ENCODE measurements at regions not wholly inside any gene's neighbourhood (a gene's known extent, or its start where the extent isn't known, plus 50 kb on each side); places are given as distances from the start of the nearest gene placed in this dataset.
"Not testable (repeated sequence)": the region's sequence is repeated elsewhere in the genome, so short reads cannot be mapped to it uniquely, and the experiment has no call there.

GRCh38 chr12:4191149-4191548 lies 82.4 kb upstream of the CCND2 start:
- no peak for DNase-seq

DNA sequence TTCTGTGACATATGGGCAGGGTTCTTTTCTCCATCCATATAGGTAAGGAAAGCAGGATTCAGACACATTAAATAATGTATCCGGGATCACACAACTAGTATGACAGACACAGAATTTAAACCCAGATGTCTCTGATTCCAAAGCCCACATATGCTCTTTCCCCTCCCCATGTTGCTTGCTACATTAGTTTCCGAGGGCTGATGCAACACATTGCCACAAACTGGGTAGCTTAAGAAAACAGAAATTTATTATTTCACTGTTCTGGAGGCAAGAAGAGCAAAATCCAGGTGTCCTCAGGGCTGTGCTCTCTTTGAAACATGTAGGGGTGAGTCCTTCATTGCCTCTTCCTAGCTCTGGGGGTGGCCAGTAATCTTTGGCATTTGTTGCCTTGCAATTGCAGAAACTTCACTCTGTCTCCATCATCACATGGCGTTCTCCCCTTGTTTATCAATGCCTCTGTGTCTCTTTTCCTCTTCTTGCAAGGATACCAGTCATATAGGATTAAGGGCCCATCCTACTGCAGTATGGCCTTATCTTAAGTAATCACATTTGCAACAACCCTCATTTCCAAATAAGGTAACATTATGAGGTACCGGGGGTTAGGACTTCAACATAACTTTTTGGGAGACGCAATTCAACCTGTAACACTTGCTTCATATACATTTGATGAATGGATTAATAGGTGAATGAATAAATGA lies 83.0 kb upstream of the CCND2 start:
- no peak for DNase-seq

DNA sequence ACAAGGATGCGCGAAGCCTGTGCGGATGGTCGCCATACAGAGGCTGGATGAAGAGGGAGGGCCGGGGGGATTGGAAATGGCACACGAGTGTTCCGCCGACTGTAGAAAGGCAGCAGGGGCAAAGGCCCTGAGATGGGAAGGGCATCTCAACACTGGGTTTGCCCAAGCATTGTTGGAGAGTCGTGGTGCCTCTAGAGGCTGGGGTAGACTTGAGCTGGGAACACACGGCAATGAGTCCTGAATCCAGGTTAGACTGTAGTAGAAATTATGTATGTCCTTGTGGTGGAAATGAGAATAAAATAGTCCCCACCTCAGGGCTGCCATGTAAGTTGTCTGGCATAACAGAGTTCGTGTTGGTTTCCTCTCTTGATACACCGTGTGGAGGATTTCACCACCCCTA lies 83.8 kb upstream of the CCND2 start:
- DNase-seq: no peak

GRCh38 chr12:4187916-4188315 lies 85.6 kb upstream of the CCND2 start:
- no peak for DNase-seq

DNA sequence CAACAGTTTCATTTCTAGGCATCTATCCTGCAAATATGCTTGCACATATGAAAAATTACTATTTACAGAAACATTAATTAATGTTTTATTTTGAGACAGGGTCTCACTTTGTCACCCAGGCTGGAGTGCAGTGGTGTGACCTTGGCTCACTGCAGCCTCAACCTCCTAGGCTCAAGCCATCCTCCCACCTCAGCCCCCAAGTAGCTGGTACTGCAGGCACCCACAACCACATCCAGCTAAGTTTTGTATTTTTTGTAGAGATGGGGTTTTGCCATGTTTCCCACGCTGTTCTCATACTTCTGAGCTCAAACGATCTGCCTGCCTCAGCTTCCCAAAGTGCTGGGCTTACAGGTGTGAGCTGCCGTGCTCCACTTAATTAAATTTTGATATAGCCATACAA lies 86.2 kb upstream of the CCND2 start:
- DNase-seq: not testable (repeated sequence)

DNA sequence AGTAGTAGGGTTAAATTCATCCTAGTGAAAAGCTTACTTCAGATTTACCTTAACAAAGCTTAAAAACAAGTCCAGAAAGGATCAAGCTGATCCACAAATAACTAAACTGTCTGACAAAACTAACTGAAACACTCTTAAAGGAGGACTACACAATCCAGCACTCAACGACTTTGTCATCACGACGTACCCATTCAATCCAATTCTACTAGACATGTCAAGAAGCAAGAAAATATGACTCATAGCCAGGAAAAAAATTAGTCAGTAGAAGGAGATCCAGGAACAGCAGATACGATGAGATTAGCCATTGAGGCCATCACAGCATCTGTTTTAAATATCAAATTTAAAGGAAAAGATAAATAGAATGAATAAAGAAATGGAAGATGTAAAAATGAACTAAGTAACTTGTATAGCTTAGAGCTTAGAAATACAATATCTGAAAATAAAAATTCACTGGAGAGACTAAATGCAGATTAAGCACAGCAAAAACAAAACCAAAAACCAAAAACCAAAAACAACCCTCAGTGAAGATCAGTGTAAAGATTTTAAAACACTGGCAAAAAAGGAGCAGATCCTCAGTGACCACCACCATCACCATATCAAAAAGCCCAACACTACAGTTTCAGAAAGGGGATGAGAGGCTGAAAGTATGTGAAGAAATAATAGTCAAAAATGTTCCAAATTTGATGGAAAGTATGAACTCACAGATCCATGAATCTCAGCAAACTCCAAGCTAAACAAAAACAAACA lies 95.0 kb upstream of the CCND2 start:
- DNase-seq: no peak

DNA sequence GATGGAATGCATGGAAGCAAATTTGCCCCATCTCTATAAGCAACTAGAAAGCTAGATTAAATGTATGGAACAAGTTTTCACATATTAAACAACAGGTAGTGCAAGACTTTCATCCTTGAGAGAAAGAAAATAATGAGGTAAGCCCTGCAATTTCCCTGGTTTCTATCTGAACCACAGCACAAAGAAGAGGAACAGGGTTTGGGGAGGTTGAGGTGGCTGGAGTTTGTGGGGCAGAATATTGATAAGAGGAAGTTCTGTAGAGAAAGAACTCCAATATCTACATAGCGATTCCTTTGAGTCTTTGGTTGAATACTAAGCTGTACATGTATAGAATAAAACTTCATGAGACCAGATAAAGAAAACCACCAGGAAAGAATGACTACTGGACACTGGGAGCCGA lies 96.3 kb upstream of the CCND2 start:
- DNase-seq: no peak

DNA sequence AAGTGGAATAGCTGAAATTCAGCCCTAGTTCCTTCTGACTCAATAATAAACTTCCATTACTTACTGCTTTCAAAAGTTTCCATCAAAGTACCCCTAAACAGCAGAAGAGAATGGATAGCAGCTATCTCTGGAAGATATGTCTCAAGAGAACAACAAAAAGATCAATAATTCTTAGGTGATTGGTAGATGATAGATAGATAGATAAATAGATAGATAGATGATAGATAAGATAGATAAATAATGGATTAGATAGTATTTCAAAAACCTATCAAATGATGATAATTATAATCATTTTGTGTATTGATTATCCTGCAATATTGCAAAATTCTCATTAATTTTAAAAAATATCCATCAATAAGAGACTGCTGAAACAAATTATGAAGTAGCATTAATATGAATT lies 97.4 kb upstream of the CCND2 start:
- no peak for DNase-seq

- no peak for DNase-seq
These were observed 99.1 kb upstream of the CCND2 start for GRCh38 chr12:4174417-4174816.

GRCh38 chr12:4172999-4173398 lies 100.6 kb upstream of the CCND2 start:
- no peak for DNase-seq

DNA sequence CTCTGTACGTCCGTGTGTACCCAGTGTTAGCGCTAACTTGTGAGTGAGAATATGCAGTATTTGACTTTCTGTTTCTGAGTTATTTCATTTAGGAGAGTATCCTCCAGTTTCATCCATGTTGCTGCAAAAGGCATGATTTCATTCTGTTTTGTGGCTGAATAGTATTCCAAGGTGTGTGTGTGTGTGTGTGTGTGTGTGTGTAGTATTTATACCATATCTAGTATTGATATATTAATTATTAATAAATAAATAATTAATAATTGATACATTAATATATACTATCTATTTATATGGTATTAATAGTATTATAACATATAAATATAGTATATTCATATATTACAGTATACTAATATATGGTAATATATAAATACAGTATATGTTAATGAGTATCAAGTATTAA lies 101.8 kb upstream of the CCND2 start:
- no peak for DNase-seq

DNA sequence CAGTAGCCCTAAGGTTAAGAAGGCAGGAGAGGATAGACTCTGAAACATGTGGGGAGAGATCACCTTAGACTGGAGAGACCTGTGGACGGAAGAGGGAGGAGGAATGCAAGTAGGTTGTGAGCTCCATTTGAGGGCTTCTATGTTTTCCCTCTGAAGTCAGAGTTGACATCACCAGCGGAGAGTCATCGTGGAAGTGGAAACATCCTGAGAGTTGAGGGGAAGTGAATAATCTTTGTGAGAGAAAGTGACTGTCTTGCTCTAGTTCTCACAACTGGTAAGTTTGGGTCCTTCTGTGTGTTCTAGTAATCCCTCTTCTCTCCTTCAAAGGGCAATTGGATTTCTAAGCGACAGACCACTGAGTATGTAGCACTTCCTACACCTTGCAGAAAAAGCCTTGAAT lies 103.6 kb upstream of the CCND2 start:
- DNase-seq: no peak

GRCh38 chr12:4169531-4169930 lies 104.0 kb upstream of the CCND2 start:
- DNase-seq: no peak

DNA sequence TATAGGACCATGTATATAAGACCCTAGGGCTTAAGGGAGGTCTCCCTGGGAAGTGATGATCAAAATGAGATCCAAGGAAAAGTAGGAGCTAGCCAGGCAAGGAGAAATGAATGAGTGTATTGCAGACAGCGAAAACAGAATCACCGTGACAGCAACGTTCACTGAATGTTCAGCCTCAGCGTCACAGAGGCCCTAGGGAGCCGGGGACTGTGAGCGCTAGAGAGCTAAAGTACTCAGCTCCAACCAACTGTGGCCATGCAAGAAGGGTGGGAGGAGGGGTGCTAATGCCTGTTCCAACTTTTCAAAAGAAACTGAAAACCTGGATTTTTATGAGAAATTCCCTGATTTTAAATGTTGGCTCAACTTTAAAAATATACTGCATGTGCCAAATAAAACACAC lies 105.5 kb upstream of the CCND2 start:
- no peak for DNase-seq

DNA sequence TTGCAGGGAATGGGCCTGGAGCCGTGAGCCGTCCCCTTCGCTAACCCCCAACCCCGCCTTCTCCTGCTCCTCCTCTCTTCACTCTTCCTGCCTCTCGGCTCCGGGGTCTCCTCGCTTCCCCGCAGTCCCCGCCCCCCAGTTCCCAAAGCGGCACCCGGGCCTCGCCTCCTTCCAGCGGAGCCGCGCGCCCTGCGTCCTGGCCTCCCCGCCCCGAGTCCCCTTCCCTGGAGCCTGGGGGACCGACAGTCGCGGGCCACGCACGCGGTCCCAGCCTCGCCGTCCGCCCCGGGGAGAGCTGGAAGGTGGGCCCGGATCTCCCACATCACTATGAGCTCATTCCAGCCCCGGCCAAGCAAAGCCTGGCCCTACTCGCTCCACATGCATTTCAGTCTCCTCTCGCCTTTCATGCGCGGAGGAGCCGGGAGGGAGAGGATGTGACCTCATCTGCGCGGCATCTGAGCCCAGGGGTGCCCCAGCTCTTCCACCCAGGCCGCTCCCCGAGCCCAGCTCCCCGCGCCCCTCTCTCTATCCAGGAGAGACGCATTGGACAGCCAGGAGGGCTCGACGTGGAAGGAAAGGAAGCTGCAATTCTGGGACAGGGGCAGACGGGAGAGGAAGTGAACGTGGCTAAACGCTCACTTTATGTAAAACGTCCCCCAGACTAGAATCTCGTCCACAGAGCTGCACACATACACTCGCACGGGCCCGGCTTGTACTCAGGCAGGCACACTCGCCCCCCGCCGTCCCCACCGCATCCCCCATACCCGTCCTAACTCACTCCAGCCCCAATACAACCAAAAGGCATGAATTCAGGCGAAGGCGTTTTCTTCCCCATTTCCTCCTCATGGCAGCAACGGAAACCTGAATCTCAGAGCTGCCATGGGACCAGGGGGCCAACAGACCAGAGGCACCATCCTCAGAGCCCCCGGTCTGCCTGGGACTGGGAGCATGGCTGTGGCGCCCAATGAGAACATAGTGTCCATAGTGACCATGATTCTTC lies 108.7 kb upstream of the CCND2 start:
- peak; percentile 46 to 54 for DNase-seq

DNA sequence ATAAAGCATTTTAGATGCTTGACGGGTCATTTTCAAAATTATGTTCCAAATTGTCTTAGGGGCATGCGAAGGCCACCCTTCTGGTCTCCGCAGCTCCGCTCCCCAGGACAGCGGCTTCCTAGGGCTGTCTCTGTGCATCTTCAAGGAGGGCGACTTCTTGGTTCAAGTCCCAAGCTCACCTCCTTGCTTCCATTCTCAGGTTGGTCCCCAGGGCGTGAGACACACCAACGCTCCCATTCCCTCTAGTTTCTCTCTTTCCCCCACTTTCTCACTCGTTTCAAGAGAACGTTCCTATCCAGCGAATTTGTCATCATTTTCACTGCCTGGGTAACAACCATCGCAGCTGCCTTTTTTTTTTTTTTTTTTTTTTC lies 109.4 kb upstream of the CCND2 start:
- DNase-seq: no peak

GRCh38 chr12:4161718-4162117 lies 111.8 kb upstream of the CCND2 start:
- no peak for DNase-seq

DNA sequence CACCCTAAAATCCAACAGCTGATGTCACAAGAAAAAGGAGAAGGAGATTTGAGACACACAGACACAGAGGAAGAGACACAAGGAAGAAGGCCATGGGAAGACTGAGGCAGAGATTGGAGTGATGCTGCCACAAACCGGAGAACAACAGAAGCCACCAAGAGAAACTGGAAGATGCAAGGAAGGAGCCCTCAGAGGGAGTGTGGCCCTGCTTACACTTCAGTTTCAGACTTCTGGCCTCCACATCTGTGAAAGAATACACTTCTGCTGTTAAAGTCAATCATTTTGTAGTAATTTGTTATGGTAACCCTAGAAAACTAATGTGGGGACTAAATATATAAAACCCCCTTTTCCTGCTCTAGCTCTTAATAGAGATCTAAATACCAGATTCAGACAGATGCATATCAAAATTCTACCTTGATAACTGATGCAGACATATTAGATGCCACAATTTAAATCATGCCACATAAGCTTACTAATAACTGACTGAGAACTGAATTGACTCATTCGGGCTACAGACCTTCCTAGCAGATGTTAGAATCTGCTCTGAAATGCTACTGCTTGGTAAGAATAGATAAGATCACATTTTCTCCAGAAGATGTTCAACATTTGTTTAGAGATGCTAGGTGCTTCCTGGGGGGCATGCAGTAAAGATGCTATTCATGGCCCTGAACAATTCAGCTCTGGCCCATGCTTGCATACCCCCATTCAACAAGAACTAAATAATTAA lies 113.1 kb upstream of the CCND2 start:
- DNase-seq: no peak

DNA sequence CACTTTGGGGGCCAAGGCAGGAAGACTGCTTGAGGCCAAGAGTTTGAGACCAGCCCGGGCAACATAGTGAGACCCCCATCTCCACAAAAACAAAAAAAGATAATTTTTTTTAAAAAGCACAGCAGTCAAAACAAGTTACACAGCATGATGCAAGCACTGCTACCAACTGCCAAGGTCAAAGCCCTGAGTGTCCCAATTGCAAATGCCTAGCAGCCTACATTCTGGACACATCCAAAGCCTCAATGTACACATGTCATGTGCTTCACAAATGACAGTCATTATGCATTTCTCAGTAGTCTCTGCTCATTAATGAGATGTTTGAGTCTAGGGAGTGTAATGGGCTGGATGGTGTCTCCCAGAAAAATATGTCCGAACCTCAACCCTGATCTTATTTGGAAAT lies 113.7 kb upstream of the CCND2 start:
- DNase-seq: no peak

- no peak for DNase-seq
These were observed 115.3 kb upstream of the CCND2 start for GRCh38 chr12:4158306-4158705.

DNA sequence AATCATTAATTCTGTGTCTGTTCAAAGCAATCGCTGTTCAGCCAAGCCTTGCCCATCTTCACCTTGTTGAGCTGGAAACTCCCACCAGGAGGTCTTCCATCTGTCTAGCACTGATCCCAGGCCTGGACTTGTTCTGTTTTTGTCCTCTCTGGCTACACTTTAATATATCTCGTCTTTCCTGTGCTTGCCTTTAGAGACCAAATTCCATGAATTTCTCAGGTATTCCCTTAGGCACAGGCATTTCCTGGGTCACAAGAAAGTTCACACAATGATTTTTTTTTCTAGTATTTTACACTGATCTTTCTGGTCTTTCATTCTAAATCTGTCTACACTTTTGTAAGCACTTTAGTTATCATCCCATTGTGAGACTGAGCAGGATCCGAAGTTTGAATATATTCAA lies 116.4 kb upstream of the CCND2 start:
- DNase-seq: no peak

DNA sequence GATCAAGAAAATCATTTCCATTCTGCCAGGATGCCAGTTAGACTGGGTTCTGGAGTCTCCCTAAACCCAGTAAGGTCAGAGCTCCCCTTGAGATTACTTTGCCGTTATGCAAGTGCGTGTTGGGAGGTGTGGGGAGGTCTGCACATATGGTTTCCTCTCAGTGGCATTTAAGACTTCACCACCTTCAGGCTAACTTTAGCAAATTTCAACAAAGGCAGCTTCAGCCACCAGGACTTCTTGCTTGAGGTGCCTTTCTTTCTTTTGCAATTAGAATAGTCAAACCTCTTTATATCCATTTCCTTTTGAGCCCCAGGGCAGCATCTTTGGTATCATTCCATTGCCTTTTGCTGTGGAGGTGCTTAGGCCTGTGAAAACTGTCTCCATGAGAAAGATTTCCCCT lies 117.2 kb upstream of the CCND2 start:
- no peak for DNase-seq

GRCh38 chr12:4154672-4155225 lies 118.8 kb upstream of the CCND2 start:
- no peak for DNase-seq

Measured in activated CD4-positive, alpha-beta T cell treated with anti-CD3 and anti-CD28 coated beads, Interleukin-2, amount 50 U/mL, for 4 hours (primary cell).